H7 (cell line): ENCODE measurements at regions not wholly inside any gene's neighbourhood (a gene's known extent, or its start where the extent isn't known, plus 50 kb on each side); places are given as distances from the start of the nearest gene placed in this dataset.

Source experiments
- DNase-seq: peaks from one replicate; pipeline ENCODE4 v3.0.0; 2012
- H3K27me3 ChIP-seq: 2 replicates; pipeline ENCODE4 v1.6.0; 2011; ENCODE audit warnings: mild to moderate bottlenecking, low read length; ENCODE audit not compliant: control insufficient read depth, insufficient read depth
- H3K36me3 ChIP-seq: replicated peaks from 2 replicates; pipeline ENCODE4 v1.5.1; 2011; ENCODE audit warnings: low read length; ENCODE audit not compliant: control insufficient read depth, insufficient read depth
- H3K4me3 ChIP-seq: 2 replicates; pipeline ENCODE4 v1.5.1; 2011; ENCODE audit warnings: low read depth, mild to moderate bottlenecking, control low read depth, low read length, moderate library complexity; ENCODE audit not compliant: insufficient read depth

- Histone ChIP-seq H3K4me3 (no peak overlapping the region), H3K27me3 (no peaks in the 10 kb centered on the region), H3K36me3 (no peaks in the 10 kb centered on the region)
- no peak for DNase-seq
Observed at GRCh38 chr2:52542297-52542696, 1225.3 kb upstream of the CHAC2 start.

GRCh38 chr2:52539026-52539970 lies 1228.3 kb upstream of the CHAC2 start:
- Histone ChIP-seq H3K27me3 (no peaks in the 10 kb centered on the region), H3K36me3 (no peaks in the 10 kb centered on the region), H3K4me3 (no peak overlapping the region)
- DNase-seq = no peak

- DNase-seq = no peak
- H3K27me3 ChIP-seq = no peaks in the 10 kb centered on the region
Observed at GRCh38 chr2:52537588-52537987, 1230.0 kb upstream of the CHAC2 start.

GRCh38 chr2:52536929-52537460 lies 1230.6 kb upstream of the CHAC2 start:
- DNase-seq = no peak
- no peak overlapping the region for H3K4me3 ChIP-seq
- H3K27me3 ChIP-seq = no peaks in the 10 kb centered on the region
- no peaks in the 10 kb centered on the region for H3K36me3 ChIP-seq

More at GRCh38 chr2:52537588-52537987, 1230.0 kb upstream of the CHAC2 start:
- Histone ChIP-seq H3K4me3 (no peak overlapping the region), H3K36me3 (no peaks in the 10 kb centered on the region)

- no peak for DNase-seq
- H3K36me3 ChIP-seq = no peaks in the 10 kb centered on the region
- no peaks in the 10 kb centered on the region for H3K27me3 ChIP-seq
- H3K4me3 ChIP-seq = no peak overlapping the region
Observed at GRCh38 chr2:52532956-52533355, 1234.6 kb upstream of the CHAC2 start.

GRCh38 chr2:52526735-52527134 lies 1240.9 kb upstream of the CHAC2 start:
- no peak for DNase-seq
- H3K27me3 ChIP-seq = no peaks in the 10 kb centered on the region
- no peaks in the 10 kb centered on the region for H3K36me3 ChIP-seq
- H3K4me3 ChIP-seq = no peak overlapping the region

- Histone ChIP-seq H3K4me3 (no peak overlapping the region), H3K27me3 (no peaks in the 10 kb centered on the region), H3K36me3 (no peaks in the 10 kb centered on the region)
- no peak for DNase-seq
Observed at GRCh38 chr2:52520644-52521043, 1247.0 kb upstream of the CHAC2 start.

- DNase-seq = no peak
- Histone ChIP-seq H3K36me3 (no peaks in the 10 kb centered on the region), H3K27me3 (no peaks in the 10 kb centered on the region), H3K4me3 (no peak overlapping the region)
Observed at GRCh38 chr2:52518678-52519077, 1248.9 kb upstream of the CHAC2 start.

GRCh38 chr2:52512760-52513159 lies 1254.8 kb upstream of the CHAC2 start:
- Histone ChIP-seq H3K4me3 (no peak overlapping the region), H3K36me3 (no peaks in the 10 kb centered on the region), H3K27me3 (no peaks in the 10 kb centered on the region)
- DNase-seq = no peak

GRCh38 chr2:52510432-52510831 lies 1257.2 kb upstream of the CHAC2 start:
- Histone ChIP-seq H3K27me3 (no peaks in the 10 kb centered on the region), H3K4me3 (no peak overlapping the region), H3K36me3 (no peaks in the 10 kb centered on the region)
- no peak for DNase-seq

- H3K27me3 ChIP-seq = no peaks in the 10 kb centered on the region
- H3K36me3 ChIP-seq = no peaks in the 10 kb centered on the region
- no peak overlapping the region for H3K4me3 ChIP-seq
- DNase-seq = no peak
Observed at GRCh38 chr2:52502476-52502860, 1265.1 kb upstream of the CHAC2 start.

- Histone ChIP-seq H3K4me3 (no peak overlapping the region), H3K36me3 (no peaks in the 10 kb centered on the region), H3K27me3 (no peaks in the 10 kb centered on the region)
- DNase-seq = no peak
Observed at GRCh38 chr2:52501715-52502475, 1265.7 kb upstream of the CHAC2 start.

- H3K4me3 ChIP-seq = no peak overlapping the region
- DNase-seq = no peak
- no peaks in the 10 kb centered on the region for H3K36me3 ChIP-seq
- no peaks in the 10 kb centered on the region for H3K27me3 ChIP-seq
Observed at GRCh38 chr2:52500561-52500960, 1267.0 kb upstream of the CHAC2 start.

GRCh38 chr2:52498077-52498750 lies 1269.4 kb upstream of the CHAC2 start:
- DNase-seq = no peak
- Histone ChIP-seq H3K4me3 (no peak overlapping the region), H3K36me3 (no peaks in the 10 kb centered on the region), H3K27me3 (no peaks in the 10 kb centered on the region)
